ENCODE measurements at regions not wholly inside any gene's neighbourhood (a gene's known extent, or its start where the extent isn't known, plus 50 kb on each side); places are given as distances from the start of the nearest gene placed in this dataset.

DNA sequence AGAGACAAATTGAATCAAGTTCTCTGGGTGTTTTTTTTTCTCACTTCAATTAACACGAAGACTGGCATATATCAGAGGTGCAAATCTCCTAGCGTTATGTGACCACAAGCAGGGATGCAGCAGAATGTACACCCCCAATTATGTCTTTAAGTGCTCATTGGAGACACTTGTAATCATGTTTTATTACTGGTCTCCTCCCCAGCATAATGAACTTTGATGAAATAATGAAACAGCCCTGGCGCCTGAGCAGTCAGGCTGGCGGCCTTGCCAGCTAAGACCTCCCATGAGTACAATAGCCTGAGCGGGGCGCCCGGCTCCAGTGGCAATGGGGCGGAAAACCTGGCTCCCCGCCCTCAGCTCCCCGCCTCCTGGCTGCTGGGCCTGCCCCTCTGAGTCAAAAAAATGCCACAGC is 209.4 kb upstream of the MSX2 start:
- no peak overlapping the region for H2AFZ ChIP-seq (ENCODE audit: low read length)
- H3K79me1 ChIP-seq (ENCODE audit: low read depth, low read length): no peaks in the 10 kb centered on the region
- ChIA-PET POLR2A (ENCODE audit: partially characterized antibody) (interaction anchor here (0.5 kb wide), 1 partner anchor 80 kb away, joined by 3 read pairs; no protein-coding TSS in a partner anchor), CTCF (ENCODE audit: partially characterized antibody) (interaction anchor here (1.2 to 1.3 kb wide), 2 partner anchors 14 to 88 kb away, joined by 3 to 4 read pairs; no protein-coding TSS in a partner anchor)
- H3K9ac ChIP-seq (replicated peaks in 1 of 4; ENCODE audit: extremely low read depth in 1 of 4, low read depth in 3 of 4, low read length in 3 of 4): no peak overlapping the region
- H3K14ac ChIP-seq (ENCODE audit: insufficient read length): no peak overlapping the region
- H4K20me1 ChIP-seq (replicated peaks in 1 of 2; ENCODE audit: control insufficient read depth in 1 of 2, insufficient read depth in 2 of 2, low read length in 2 of 2): no peaks in the 10 kb centered on the region
- no peak overlapping the region for H2BK15ac ChIP-seq (ENCODE audit: low read length)
- no peak overlapping the region for H2BK120ac ChIP-seq (replicated peaks; ENCODE audit: low read depth, low read length)
- H3K23ac ChIP-seq (ENCODE audit: insufficient read length): no peak overlapping the region
- no peak overlapping the region for H2AK5ac ChIP-seq (ENCODE audit: low read depth, low read length)
- no peak overlapping the region for H3K4me3 ChIP-seq (ENCODE audit: extremely low read depth in 1 of 4, insufficient read depth in 2 of 4, low read depth in 3 of 4, low read length in 4 of 4)
- no peak overlapping the region for H4K91ac ChIP-seq (replicated peaks; ENCODE audit: insufficient read length, low read length)
- FAIRE-seq (no peak), DNase-seq (ENCODE audit: low read depth in 1 of 2, low spot score in 2 of 2) (no peak)
- no peaks in the 10 kb centered on the region for H3K79me2 ChIP-seq (ENCODE audit: control insufficient read depth in 1 of 2, insufficient read depth in 2 of 2, low read length in 2 of 2)
- H3K4me1 ChIP-seq (replicated peaks in 1 of 4; ENCODE audit: control insufficient read depth in 3 of 4, insufficient read depth in 4 of 4, low read length in 3 of 4): peaks cover 0 to 2% (median under 1%) of the 10 kb centered on the region in 4 experiments; a peak in 1 of 7 replicates
- H3K18ac ChIP-seq (ENCODE audit: extremely low read depth, low read length): no peak overlapping the region
- 89% methylated on average over 10 of the region's 10 CpGs; no CpG with 5 or more reads in 1 of the 2 experiments for WGBS, 2 experiments (ENCODE audit: extremely low coverage in 1 of 2, insufficient coverage in 1 of 2, insufficient read length in 1 of 2, insufficient replicate concordance in 2 of 2, low coverage in 1 of 2, low lambda C conversion rate in 2 of 2, missing lambda C conversion rate in 1 of 2)
- no peak overlapping the region for H3K56ac ChIP-seq (replicated peaks; ENCODE audit: insufficient read length, low read depth, low read length)
- no peak overlapping the region for H3K4me2 ChIP-seq (ENCODE audit: insufficient read depth in 1 of 2, low read depth in 2 of 2, low read length in 2 of 2)
- no peak overlapping the region for H2BK12ac ChIP-seq (ENCODE audit: low read depth, low read length)
- H2BK20ac ChIP-seq (ENCODE audit: low read length): no peak overlapping the region
- no peak overlapping the region for H4K8ac ChIP-seq (ENCODE audit: extremely low read depth, insufficient read depth, low read length)
- no peaks in the 10 kb centered on the region for H3K23me2 ChIP-seq (ENCODE audit: low read depth, low read length)
- no peak overlapping the region for H2BK5ac ChIP-seq (ENCODE audit: low read depth, low read length)
- H3K27ac ChIP-seq (ENCODE audit: low read depth, low read length): no peak overlapping the region
- TF ChIP-seq, protein P1, sequence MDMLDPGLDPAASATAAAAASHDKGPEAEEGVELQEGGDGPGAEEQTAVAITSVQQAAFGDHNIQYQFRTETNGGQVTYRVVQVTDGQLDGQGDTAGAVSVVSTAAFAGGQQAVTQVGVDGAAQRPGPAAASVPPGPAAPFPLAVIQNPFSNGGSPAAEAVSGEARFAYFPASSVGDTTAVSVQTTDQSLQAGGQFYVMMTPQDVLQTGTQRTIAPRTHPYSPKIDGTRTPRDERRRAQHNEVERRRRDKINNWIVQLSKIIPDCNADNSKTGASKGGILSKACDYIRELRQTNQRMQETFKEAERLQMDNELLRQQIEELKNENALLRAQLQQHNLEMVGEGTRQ (IDR thresholded peaks at IDR 0.05; ENCODE audit: low read length): no peak
- TF ChIP-seq BCL11A (IDR thresholded peaks at IDR 0.05; ENCODE audit: low read depth in 2 of 2, low read length in 2 of 2): no peak
- no peak for TF ChIP-seq MAFK (IDR thresholded peaks at IDR 0.05; ENCODE audit: low read depth, low read length)
- no peak for TF ChIP-seq NANOG (IDR thresholded peaks at IDR 0.05; ENCODE audit: insufficient read depth, low read depth, low read length, poor library complexity, severe bottlenecking)
- no peak for TF ChIP-seq KDM5A (IDR thresholded peaks at IDR 0.05; ENCODE audit: low read length)
- no peaks in the 10 kb centered on the region for H3K36me3 ChIP-seq (ENCODE audit: control insufficient read depth in 2 of 4, insufficient read depth in 4 of 4, low read length in 3 of 4)
- no peak overlapping the region for H4K5ac ChIP-seq (ENCODE audit: insufficient read length, low read depth, low read length)
- peaks cover 0 to 5% (median 0%) of the 10 kb centered on the region in 4 experiments; a peak in 2 of 7 replicates for H3K27me3 ChIP-seq (replicated peaks in 1 of 4; ENCODE audit: control insufficient read depth in 3 of 4, extremely low read depth in 1 of 4, insufficient read depth in 3 of 4, low read length in 3 of 4)
- no peaks in the 10 kb centered on the region for H3K9me3 ChIP-seq (ENCODE audit: insufficient read depth in 2 of 2, low read depth in 1 of 2, low read length in 1 of 2)
- H3K4ac ChIP-seq (replicated peaks; ENCODE audit: insufficient read length, low read depth, low read length): no peak overlapping the region
